K562 (cell line): ENCODE measurements at regions not wholly inside any gene's neighbourhood (a gene's known extent, or its start where the extent isn't known, plus 50 kb on each side); places are given as distances from the start of the nearest gene placed in this dataset.

ENCODE experiments used
- ATAC-seq: fragments of 200-7000 bp; cut with Tn5 transposase; 3 replicates; pipeline ENCODE4 v1.9.1; 2020; ENCODE audit warnings: moderate library complexity
- BruUV-seq: library from RNA; stranded (reverse); fragments of 400-500 nt; replicated peaks from 2 replicates; lab custom pipeline; 2021; lab: Mats Ljungman, UMichigan
- CTCF ChIA-PET: fragments of 300-600 bp; formaldehyde crosslinking; extraction: SDS; loops from one replicate; lab custom pipeline; 2021; ENCODE audit warnings: low intra/inter-chr PET ratio; lab: Yijun Ruan, JAX
- POLR2A ChIA-PET: fragments of 300-600, 350-650 bp; sonication (Branson Sonifier 250); formaldehyde crosslinking; extraction: SDS; loops from one replicate; lab custom pipeline; 2021; ENCODE audit warnings: antibody characterized with exemption, inconsistent platforms; lab: Yijun Ruan, JAX
- DNase-seq, 4 experiments: peaks; one replicate each; pipeline versions ENCODE4 v3.0.0 to v3.0.0-alpha.2; 2011 to 2018; ENCODE audit warnings: low spot score in 3 of 4, mixed read lengths in 3 of 4; ENCODE audit errors: extremely low read depth in 1 of 4
- FAIRE-seq: peaks from 2 replicates; lab custom pipeline; 2011; peaks lifted over from hg19 to GRCh38; lab: Jason Lieb, UNC
- H2AFZ ChIP-seq: 2 replicates; pipeline ENCODE4 v1.6.0; 2011; ENCODE audit warnings: low read depth, low read length, control low read depth, inconsistent platforms
- H3K27ac ChIP-seq: fragments of 200-600 bp; 3 replicates; pipeline ENCODE4 v1.8.0; 2011; ENCODE audit warnings: low read depth, mild to moderate bottlenecking, control low read depth, inconsistent platforms, low read length, moderate library complexity, mixed read lengths; ENCODE audit errors: extremely low read depth
- H3K27me3 ChIP-seq, 2 experiments: fragments of 300-600 bp in 1 of 2; 2 replicates in 1 of 2; 3 replicates in 1 of 2; pipeline versions ENCODE4 v1.6.0 to v1.8.0; 2011; ENCODE audit warnings: inconsistent platforms in 2 of 2, low read length in 2 of 2, mild to moderate bottlenecking in 1 of 2, mixed read lengths in 1 of 2, moderate library complexity in 1 of 2; ENCODE audit not compliant: control insufficient read depth in 2 of 2, insufficient read depth in 2 of 2
- H3K36me3 ChIP-seq: fragments of 300-600 bp; 3 replicates; pipeline ENCODE4 v1.8.0; 2011; ENCODE audit warnings: mild to moderate bottlenecking, low read length, inconsistent platforms; ENCODE audit not compliant: control insufficient read depth, insufficient read depth
- H3K4me1 ChIP-seq, 2 experiments: fragments of 200-600 bp in 1 of 2; replicated peaks in 1 of 2; 2 replicates in 1 of 2; 3 replicates in 1 of 2; pipeline versions ENCODE4 v1.5.1 to v1.8.0; 2011; ENCODE audit warnings: inconsistent platforms in 2 of 2, low read length in 2 of 2, mild to moderate bottlenecking in 1 of 2, mixed read lengths in 1 of 2, moderate library complexity in 1 of 2; ENCODE audit not compliant: control insufficient read depth in 2 of 2, insufficient read depth in 2 of 2
- H3K4me2 ChIP-seq: 2 replicates; pipeline ENCODE4 v1.6.1; 2011; ENCODE audit warnings: low read length, control low read depth, inconsistent platforms, mixed read lengths; ENCODE audit not compliant: insufficient read depth
- H3K4me3 ChIP-seq: fragments of 200-600 bp; sonication (generic), shearing (Covaris generic); 2 replicates; pipeline ENCODE4 v1.5.1; 2016; ENCODE audit warnings: control low read depth, inconsistent platforms
- H3K79me2 ChIP-seq: fragments of 200-600 bp; 3 replicates; pipeline ENCODE4 v1.8.0; 2011; ENCODE audit warnings: low read length, inconsistent platforms; ENCODE audit not compliant: control insufficient read depth, insufficient read depth
- H3K9ac ChIP-seq, 2 experiments: 2 replicates each; pipeline versions ENCODE4 v1.6.0 to v1.6.1; 2011; ENCODE audit warnings: low read depth in 2 of 2, low read length in 2 of 2, control low read depth in 1 of 2, inconsistent platforms in 1 of 2, mild to moderate bottlenecking in 1 of 2, mixed read lengths in 1 of 2; ENCODE audit not compliant: insufficient read depth in 1 of 2
- H3K9me1 ChIP-seq: one replicate; pipeline ENCODE4 v1.6.0; 2011; ENCODE audit warnings: inconsistent platforms, mild to moderate bottlenecking, low read length, moderate library complexity; ENCODE audit not compliant: control insufficient read depth, insufficient read depth
- H3K9me3 ChIP-seq: replicated peaks from 2 replicates; pipeline ENCODE4 v1.5.1; 2011; ENCODE audit warnings: low read depth, low read length, inconsistent platforms; ENCODE audit not compliant: control insufficient read depth, insufficient read depth
- H4K20me1 ChIP-seq: replicated peaks from 2 replicates; pipeline ENCODE4 v1.6.1; 2011; ENCODE audit warnings: low read length, inconsistent platforms, mixed read lengths; ENCODE audit not compliant: control insufficient read depth, insufficient read depth
- TBL1XR1 ChIP-seq, 2 experiments: IDR thresholded peaks; 2 replicates each; pipeline ENCODE4 v1.6.1; 2012; ENCODE audit warnings: improper control_type of control experiment in 2 of 2, low read length in 2 of 2, mild to moderate bottlenecking in 1 of 2
- WGBS: fragments of 100-300 bp; shearing (Covaris generic); methylation state at CpG from one replicate; pipeline ENCODE4 v1.1.6; 2016; ENCODE audit warnings: low coverage, mixed read lengths; ENCODE audit not compliant: insufficient coverage; ENCODE audit errors: missing lambda C conversion rate; 5-methylcytosine and 5-hydroxymethylcytosine counted together
- in situ Hi-C: fragments of 300-500 bp; cut with MboI; formaldehyde crosslinking; loops from 4 replicates; pipeline ENCODE4 v1.15.0; 2018; ENCODE audit warnings: inconsistent platforms, mixed read lengths
- intact Hi-C: fragments of 100-400 bp; cut with micrococcal nuclease; formaldehyde crosslinking; loops from 2 replicates; pipeline ENCODE4 v1.14.2; 2022
- TF ChIP-seq, protein P1 (sequence below): sonication (generic); formaldehyde crosslinking; IDR thresholded peaks from 2 replicates; pipeline ENCODE4 v1.8.0; 2022; ENCODE audit warnings: mild to moderate bottlenecking, missing genetic modification reagents
- TF ChIP-seq, protein P2 (sequence below): sonication (generic); formaldehyde crosslinking; IDR thresholded peaks from 2 replicates; pipeline ENCODE4 v1.8.0; 2022; ENCODE audit warnings: mild to moderate bottlenecking, missing genetic modification reagents, borderline replicate concordance
- TF ChIP-seq, protein P3 (sequence below): fragments of 450-650 bp; IDR thresholded peaks from 2 replicates; pipeline ENCODE4 v1.6.1; 2018; ENCODE audit not compliant: partially characterized antibody

DNA sequence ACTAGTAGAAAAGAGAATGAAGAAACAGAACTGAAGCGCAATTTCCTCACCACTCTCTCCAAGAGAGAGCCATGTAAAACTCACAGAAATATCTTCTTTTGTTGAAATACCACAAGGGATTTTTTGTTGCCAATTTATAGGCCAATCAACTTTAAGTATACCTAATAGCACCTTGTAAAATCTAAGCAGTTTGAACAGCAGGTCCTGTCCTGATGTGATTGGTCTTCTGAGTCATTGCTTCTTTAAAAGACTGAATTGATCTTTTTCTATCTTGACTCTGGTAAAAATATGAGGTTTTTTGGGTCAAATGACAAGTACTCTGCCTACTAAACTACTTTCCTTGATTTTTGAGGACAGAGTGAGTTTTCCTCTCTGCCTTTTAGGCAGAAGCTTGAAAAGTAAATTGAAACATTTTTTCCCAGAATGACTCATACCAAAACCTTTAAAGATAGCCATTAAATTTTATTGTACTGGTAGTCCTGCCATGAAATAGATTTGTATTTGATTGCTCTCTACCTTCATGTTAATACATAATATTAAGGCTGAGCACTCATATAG is 343.9 kb upstream of the CBLB start (continued):
- TF ChIP-seq, protein P1, sequence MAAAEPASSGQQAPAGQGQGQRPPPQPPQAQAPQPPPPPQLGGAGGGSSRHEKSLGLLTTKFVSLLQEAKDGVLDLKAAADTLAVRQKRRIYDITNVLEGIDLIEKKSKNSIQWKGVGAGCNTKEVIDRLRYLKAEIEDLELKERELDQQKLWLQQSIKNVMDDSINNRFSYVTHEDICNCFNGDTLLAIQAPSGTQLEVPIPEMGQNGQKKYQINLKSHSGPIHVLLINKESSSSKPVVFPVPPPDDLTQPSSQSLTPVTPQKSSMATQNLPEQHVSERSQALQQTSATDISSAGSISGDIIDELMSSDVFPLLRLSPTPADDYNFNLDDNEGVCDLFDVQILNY (CRISPR knock-in tag), result no peak

DNA sequence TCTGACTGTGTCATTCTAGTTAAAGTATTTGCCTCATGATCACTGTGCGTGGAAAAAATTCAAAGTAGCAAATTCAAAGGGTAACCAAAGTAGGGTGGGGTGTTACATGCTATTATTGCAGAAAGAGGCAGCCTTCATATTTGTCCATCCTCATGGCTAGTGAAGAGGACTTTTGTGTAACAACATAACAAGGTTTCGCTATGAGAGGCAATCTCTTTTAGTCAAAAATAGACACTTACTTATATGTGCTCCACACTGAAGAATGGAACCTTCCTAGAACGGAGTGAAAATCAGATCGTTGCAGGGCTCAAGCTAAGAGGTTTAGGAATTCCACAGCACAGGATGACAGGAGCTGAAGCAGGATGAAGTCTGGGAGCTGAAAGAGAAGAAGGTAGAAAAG is 345.1 kb upstream of the CBLB start:
- intact Hi-C loops (no loop called here), in situ Hi-C loops (no loop called here)
- Histone ChIP-seq H2AFZ (peak overlapping the region; percentile 78), H3K27me3 (no peaks in the 10 kb centered on the region), H3K9me1 (no peaks in the 10 kb centered on the region), H3K36me3 (no peaks in the 10 kb centered on the region), H3K27ac (no peak overlapping the region), H3K4me2 (peak overlapping the region; percentile 10; the same call in 1 of the 2 replicates), H4K20me1 (no peaks in the 10 kb centered on the region), H3K4me3 (no peak overlapping the region), H3K79me2 (no peaks in the 10 kb centered on the region), H3K4me1 (peaks cover 0 to 4% of the 10 kb centered on the region in 2 experiments; a peak in 2 of 5 replicates), H3K9me3 (no peaks in the 10 kb centered on the region), H3K9ac (no peak overlapping the region)
- 32% methylated on average over 4 of the region's 4 CpGs for WGBS
- DNase-seq (no peak), FAIRE-seq (no peak), ATAC-seq (peak; percentile 25; the same call in 2 of the 3 replicates)
- ChIA-PET POLR2A (no interaction called here), CTCF (no interaction called here)
- no TSS peak for BruUV-seq
- no peak for TF ChIP-seq TBL1XR1 (IDR thresholded peaks at IDR 0.05; ENCODE audit: low read length in 2 of 2)
- TF ChIP-seq, protein P2, sequence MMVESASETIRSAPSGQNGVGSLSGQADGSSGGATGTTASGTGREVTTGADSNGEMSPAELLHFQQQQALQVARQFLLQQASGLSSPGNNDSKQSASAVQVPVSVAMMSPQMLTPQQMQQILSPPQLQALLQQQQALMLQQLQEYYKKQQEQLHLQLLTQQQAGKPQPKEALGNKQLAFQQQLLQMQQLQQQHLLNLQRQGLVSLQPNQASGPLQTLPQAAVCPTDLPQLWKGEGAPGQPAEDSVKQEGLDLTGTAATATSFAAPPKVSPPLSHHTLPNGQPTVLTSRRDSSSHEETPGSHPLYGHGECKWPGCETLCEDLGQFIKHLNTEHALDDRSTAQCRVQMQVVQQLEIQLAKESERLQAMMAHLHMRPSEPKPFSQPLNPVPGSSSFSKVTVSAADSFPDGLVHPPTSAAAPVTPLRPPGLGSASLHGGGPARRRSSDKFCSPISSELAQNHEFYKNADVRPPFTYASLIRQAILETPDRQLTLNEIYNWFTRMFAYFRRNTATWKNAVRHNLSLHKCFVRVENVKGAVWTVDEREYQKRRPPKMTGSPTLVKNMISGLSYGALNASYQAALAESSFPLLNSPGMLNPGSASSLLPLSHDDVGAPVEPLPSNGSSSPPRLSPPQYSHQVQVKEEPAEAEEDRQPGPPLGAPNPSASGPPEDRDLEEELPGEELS, result no peak
- TF ChIP-seq, protein P3, sequence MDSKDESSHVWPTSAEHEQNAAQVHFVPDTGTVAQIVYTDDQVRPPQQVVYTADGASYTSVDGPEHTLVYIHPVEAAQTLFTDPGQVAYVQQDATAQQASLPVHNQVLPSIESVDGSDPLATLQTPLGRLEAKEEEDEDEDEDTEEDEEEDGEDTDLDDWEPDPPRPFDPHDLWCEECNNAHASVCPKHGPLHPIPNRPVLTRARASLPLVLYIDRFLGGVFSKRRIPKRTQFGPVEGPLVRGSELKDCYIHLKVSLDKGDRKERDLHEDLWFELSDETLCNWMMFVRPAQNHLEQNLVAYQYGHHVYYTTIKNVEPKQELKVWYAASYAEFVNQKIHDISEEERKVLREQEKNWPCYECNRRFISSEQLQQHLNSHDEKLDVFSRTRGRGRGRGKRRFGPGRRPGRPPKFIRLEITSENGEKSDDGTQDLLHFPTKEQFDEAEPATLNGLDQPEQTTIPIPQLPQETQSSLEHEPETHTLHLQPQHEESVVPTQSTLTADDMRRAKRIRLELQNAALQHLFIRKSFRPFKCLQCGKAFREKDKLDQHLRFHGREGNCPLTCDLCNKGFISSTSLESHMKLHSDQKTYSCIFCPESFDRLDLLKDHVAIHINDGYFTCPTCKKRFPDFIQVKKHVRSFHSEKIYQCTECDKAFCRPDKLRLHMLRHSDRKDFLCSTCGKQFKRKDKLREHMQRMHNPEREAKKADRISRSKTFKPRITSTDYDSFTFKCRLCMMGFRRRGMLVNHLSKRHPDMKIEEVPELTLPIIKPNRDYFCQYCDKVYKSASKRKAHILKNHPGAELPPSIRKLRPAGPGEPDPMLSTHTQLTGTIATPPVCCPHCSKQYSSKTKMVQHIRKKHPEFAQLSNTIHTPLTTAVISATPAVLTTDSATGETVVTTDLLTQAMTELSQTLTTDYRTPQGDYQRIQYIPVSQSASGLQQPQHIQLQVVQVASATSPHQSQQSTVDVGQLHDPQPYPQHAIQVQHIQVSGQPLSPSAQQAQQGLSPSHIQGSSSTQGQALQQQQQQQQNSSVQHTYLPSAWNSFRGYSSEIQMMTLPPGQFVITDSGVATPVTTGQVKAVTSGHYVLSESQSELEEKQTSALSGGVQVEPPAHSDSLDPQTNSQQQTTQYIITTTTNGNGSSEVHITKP, result peak; percentile 52
